Neural cell (in vitro differentiated cells): ENCODE measurements at regions not wholly inside any gene's neighbourhood (a gene's known extent, or its start where the extent isn't known, plus 50 kb on each side); places are given as distances from the start of the nearest gene placed in this dataset.

Source experiments
- H2AFZ ChIP-seq: fragments of 200-600, 300-800 bp; sonication (generic), shearing (Covaris generic); 2 replicates; pipeline ENCODE4 v1.6.0; 2014; ENCODE audit warnings: low read depth, mild to moderate bottlenecking, antibody characterized with exemption, low read length, moderate library complexity
- H3F3A ChIP-seq: fragments of 200-600 bp; shearing (Covaris generic); 2 replicates; pipeline ENCODE4 v1.6.1; 2016; ENCODE audit warnings: mild to moderate bottlenecking, moderate library complexity, mixed read lengths, antibody characterized with exemption, low read length; ENCODE audit not compliant: insufficient read depth, poor library complexity, severe bottlenecking
- H3K27ac ChIP-seq: fragments of 200-600, 300-800 bp; sonication (generic), shearing (Covaris generic); 2 replicates; pipeline ENCODE4 v1.5.1; 2014; ENCODE audit warnings: mild to moderate bottlenecking, low read length, moderate library complexity
- H3K27me3 ChIP-seq: fragments of 300-800, 200-600 bp; sonication (generic), shearing (Covaris generic); 2 replicates; pipeline ENCODE4 v1.6.0; 2014; ENCODE audit warnings: mild to moderate bottlenecking, low read depth, low read length, moderate library complexity; ENCODE audit not compliant: insufficient read depth
- H3K36me3 ChIP-seq: fragments of 300-800, 200-600 bp; sonication (generic), shearing (Covaris generic); 2 replicates; pipeline ENCODE4 v1.5.1; 2014; ENCODE audit warnings: mild to moderate bottlenecking, antibody characterized with exemption, low read length, moderate library complexity; ENCODE audit not compliant: insufficient read depth
- H3K4me2 ChIP-seq: fragments of 300-800, 200-600 bp; sonication (generic), shearing (Covaris generic); 2 replicates; pipeline ENCODE4 v1.6.0; 2014; ENCODE audit warnings: mild to moderate bottlenecking, low read length
- H3K4me3 ChIP-seq: fragments of 300-800, 200-600 bp; sonication (generic), shearing (Covaris generic); 2 replicates; pipeline ENCODE4 v1.5.1; 2014; ENCODE audit warnings: mild to moderate bottlenecking, low read length, moderate library complexity
- H3K79me2 ChIP-seq: fragments of 200-600 bp; shearing (Covaris generic); replicated peaks from 2 replicates; pipeline ENCODE4 v1.6.0; 2014; ENCODE audit warnings: mild to moderate bottlenecking, low read length, moderate library complexity; ENCODE audit not compliant: insufficient read depth
- H3K9ac ChIP-seq: fragments of 300-800, 200-600 bp; sonication (generic), shearing (Covaris generic); 2 replicates; pipeline ENCODE4 v1.6.1; 2016; ENCODE audit warnings: mild to moderate bottlenecking, low read length, mixed read lengths
- H3K9me2 ChIP-seq: fragments of 200-600 bp; shearing (Covaris generic); 2 replicates; pipeline ENCODE4 v1.6.1; 2016; ENCODE audit warnings: mild to moderate bottlenecking, low read length, mixed read lengths; ENCODE audit not compliant: insufficient read depth
- H3K9me3 ChIP-seq: fragments of 200-600, 300-800 bp; sonication (generic), shearing (Covaris generic); 2 replicates; pipeline ENCODE4 v1.6.1; 2016; ENCODE audit warnings: mild to moderate bottlenecking, mixed run types, low read length, moderate library complexity, mixed read lengths
- H4K20me1 ChIP-seq: fragments of 200-600 bp; shearing (Covaris generic); 2 replicates; pipeline ENCODE4 v1.6.1; 2016; ENCODE audit warnings: mild to moderate bottlenecking, mixed run types; ENCODE audit not compliant: insufficient read depth
- EP300 ChIP-seq: fragments of 450-650 bp; conservative IDR thresholded peaks from 2 replicates; pipeline ENCODE4 v1.6.1; 2014; ENCODE audit warnings: antibody characterized with exemption, mild to moderate bottlenecking, moderate library complexity; ENCODE audit not compliant: poor library complexity, severe bottlenecking
- EZH2 ChIP-seq: fragments of 200-600, 300-800 bp; shearing (Covaris generic), sonication (generic); IDR thresholded peaks from 2 replicates; pipeline ENCODE4 v1.6.1; 2014; ENCODE audit warnings: antibody characterized with exemption, low read length, borderline replicate concordance, mild to moderate bottlenecking; ENCODE audit not compliant: insufficient read depth, poor library complexity, severe bottlenecking
- MXI1 ChIP-seq: fragments of 450-650 bp; conservative IDR thresholded peaks from 2 replicates; pipeline ENCODE4 v1.6.1; 2014; ENCODE audit warnings: antibody characterized with exemption, mild to moderate bottlenecking; ENCODE audit not compliant: poor library complexity, severe bottlenecking
- POLR2AphosphoS5 ChIP-seq: IDR thresholded peaks from 2 replicates; pipeline ENCODE4 v1.6.1; 2012
- RAD21 ChIP-seq: fragments of 450-650 bp; conservative IDR thresholded peaks from 2 replicates; pipeline ENCODE4 v1.6.1; 2014; ENCODE audit warnings: antibody characterized with exemption, mild to moderate bottlenecking, moderate library complexity
- SMC3 ChIP-seq: fragments of 450-650 bp; conservative IDR thresholded peaks from 2 replicates; pipeline ENCODE4 v1.6.1; 2014; ENCODE audit warnings: antibody characterized with exemption, mild to moderate bottlenecking, moderate library complexity; ENCODE audit not compliant: poor library complexity
- TAF1 ChIP-seq: IDR thresholded peaks from 2 replicates; pipeline ENCODE4 v1.6.1; 2012; ENCODE audit warnings: low read depth
- TF ChIP-seq, protein P1 (sequence below): fragments of 450-650 bp; IDR thresholded peaks from 2 replicates; pipeline ENCODE4 v1.5.1; 2014; ENCODE audit warnings: antibody characterized with exemption, mild to moderate bottlenecking, moderate library complexity; ENCODE audit not compliant: poor library complexity, severe bottlenecking
- TF ChIP-seq, protein P2 (sequence below): IDR thresholded peaks from 2 replicates; pipeline ENCODE4 v1.6.1; 2012; ENCODE audit warnings: borderline replicate concordance

DNA sequence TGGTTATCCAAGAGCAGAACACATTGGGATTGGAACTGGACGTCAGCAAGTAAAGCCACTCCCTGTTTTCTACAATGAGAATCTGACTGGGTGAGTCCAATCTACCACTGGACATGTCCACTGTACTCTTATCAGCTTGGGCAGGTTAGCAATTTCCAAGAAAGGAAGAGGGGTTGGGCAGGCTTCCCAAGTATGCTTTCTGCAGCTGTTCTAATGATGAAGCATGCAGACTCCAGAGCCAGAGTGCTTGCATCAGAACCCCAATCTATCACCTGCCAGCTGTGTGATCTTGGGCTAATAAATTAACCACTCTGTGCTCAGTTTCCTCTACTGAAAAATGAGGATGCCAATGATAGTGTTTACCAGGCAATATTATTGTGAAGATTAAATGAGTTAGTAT, 92.0 kb downstream of the EMP1 start:
- TF ChIP-seq EP300: no peak
- TF ChIP-seq MXI1: no peak
- TF ChIP-seq POLR2AphosphoS5: no peak
- TF ChIP-seq RAD21: no peak
- TF ChIP-seq EZH2: no peak
- TF ChIP-seq, protein P1, sequence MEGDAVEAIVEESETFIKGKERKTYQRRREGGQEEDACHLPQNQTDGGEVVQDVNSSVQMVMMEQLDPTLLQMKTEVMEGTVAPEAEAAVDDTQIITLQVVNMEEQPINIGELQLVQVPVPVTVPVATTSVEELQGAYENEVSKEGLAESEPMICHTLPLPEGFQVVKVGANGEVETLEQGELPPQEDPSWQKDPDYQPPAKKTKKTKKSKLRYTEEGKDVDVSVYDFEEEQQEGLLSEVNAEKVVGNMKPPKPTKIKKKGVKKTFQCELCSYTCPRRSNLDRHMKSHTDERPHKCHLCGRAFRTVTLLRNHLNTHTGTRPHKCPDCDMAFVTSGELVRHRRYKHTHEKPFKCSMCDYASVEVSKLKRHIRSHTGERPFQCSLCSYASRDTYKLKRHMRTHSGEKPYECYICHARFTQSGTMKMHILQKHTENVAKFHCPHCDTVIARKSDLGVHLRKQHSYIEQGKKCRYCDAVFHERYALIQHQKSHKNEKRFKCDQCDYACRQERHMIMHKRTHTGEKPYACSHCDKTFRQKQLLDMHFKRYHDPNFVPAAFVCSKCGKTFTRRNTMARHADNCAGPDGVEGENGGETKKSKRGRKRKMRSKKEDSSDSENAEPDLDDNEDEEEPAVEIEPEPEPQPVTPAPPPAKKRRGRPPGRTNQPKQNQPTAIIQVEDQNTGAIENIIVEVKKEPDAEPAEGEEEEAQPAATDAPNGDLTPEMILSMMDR: no peak
- no peak for TF ChIP-seq TAF1
- TF ChIP-seq, protein P2, sequence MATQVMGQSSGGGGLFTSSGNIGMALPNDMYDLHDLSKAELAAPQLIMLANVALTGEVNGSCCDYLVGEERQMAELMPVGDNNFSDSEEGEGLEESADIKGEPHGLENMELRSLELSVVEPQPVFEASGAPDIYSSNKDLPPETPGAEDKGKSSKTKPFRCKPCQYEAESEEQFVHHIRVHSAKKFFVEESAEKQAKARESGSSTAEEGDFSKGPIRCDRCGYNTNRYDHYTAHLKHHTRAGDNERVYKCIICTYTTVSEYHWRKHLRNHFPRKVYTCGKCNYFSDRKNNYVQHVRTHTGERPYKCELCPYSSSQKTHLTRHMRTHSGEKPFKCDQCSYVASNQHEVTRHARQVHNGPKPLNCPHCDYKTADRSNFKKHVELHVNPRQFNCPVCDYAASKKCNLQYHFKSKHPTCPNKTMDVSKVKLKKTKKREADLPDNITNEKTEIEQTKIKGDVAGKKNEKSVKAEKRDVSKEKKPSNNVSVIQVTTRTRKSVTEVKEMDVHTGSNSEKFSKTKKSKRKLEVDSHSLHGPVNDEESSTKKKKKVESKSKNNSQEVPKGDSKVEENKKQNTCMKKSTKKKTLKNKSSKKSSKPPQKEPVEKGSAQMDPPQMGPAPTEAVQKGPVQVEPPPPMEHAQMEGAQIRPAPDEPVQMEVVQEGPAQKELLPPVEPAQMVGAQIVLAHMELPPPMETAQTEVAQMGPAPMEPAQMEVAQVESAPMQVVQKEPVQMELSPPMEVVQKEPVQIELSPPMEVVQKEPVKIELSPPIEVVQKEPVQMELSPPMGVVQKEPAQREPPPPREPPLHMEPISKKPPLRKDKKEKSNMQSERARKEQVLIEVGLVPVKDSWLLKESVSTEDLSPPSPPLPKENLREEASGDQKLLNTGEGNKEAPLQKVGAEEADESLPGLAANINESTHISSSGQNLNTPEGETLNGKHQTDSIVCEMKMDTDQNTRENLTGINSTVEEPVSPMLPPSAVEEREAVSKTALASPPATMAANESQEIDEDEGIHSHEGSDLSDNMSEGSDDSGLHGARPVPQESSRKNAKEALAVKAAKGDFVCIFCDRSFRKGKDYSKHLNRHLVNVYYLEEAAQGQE: no peak
- TF ChIP-seq SMC3: no peak

GRCh38 chr12:13283867-13284266, 87.3 kb downstream of the EMP1 start:
- no peak overlapping the region for H3K9ac ChIP-seq
- no peak overlapping the region for H3K4me3 ChIP-seq
- no peaks in the 10 kb centered on the region for H3K9me2 ChIP-seq
- H3K9me3 ChIP-seq: no peaks in the 10 kb centered on the region
- no peak overlapping the region for H3K4me2 ChIP-seq
- H2AFZ ChIP-seq: no peak overlapping the region
- no peaks in the 10 kb centered on the region for H3K79me2 ChIP-seq
- TF ChIP-seq TAF1 (no peak), POLR2AphosphoS5 (no peak), RAD21 (no peak), EP300 (no peak)
- TF ChIP-seq, protein P2: no peak
- H3K27ac ChIP-seq: no peak overlapping the region
- no peaks in the 10 kb centered on the region for H3K36me3 ChIP-seq
- H3F3A ChIP-seq: no peaks in the 10 kb centered on the region
- H4K20me1 ChIP-seq: no peaks in the 10 kb centered on the region
- no peaks in the 10 kb centered on the region for H3K27me3 ChIP-seq

More for the DNA sequence above, 92.0 kb downstream of the EMP1 start:
- Histone ChIP-seq H3K27me3 (no peaks in the 10 kb centered on the region), H3K4me3 (no peak overlapping the region), H4K20me1 (no peaks in the 10 kb centered on the region), H3K4me2 (no peak overlapping the region), H3K9ac (no peak overlapping the region), H3K36me3 (no peaks in the 10 kb centered on the region), H3F3A (no peaks in the 10 kb centered on the region), H2AFZ (no peak overlapping the region), H3K27ac (no peak overlapping the region), H3K9me2 (no peaks in the 10 kb centered on the region), H3K79me2 (no peaks in the 10 kb centered on the region), H3K9me3 (no peaks in the 10 kb centered on the region)
